GM12874 (cell line): ENCODE measurements at regions not wholly inside any gene's neighbourhood (a gene's known extent, or its start where the extent isn't known, plus 50 kb on each side); places are given as distances from the start of the nearest gene placed in this dataset.

ENCODE experiments used
- CTCF ChIP-seq: IDR thresholded peaks from 2 replicates; pipeline ENCODE4 v1.5.1; 2011; ENCODE audit warnings: low read depth, mild to moderate bottlenecking, control low read depth, low read length, moderate library complexity; ENCODE audit not compliant: insufficient read depth

GRCh38 chr3:64377942-64378341, 152.7 kb upstream of the PRICKLE2 start:
- TF ChIP-seq CTCF: no peak

GRCh38 chr3:64375737-64376136, 150.5 kb upstream of the PRICKLE2 start:
- no peak for TF ChIP-seq CTCF

- TF ChIP-seq CTCF: no peak
Measured at GRCh38 chr3:64369390-64369789, 144.1 kb upstream of the PRICKLE2 start.

GRCh38 chr3:64368257-64369020, 143.2 kb upstream of the PRICKLE2 start:
- TF ChIP-seq CTCF: no peak

GRCh38 chr3:64365877-64366276, 140.6 kb upstream of the PRICKLE2 start:
- no peak for TF ChIP-seq CTCF

- TF ChIP-seq CTCF: no peak
Measured at GRCh38 chr3:64363842-64364241, 138.6 kb upstream of the PRICKLE2 start.

GRCh38 chr3:64361962-64362735, 136.9 kb upstream of the PRICKLE2 start:
- TF ChIP-seq CTCF: no peak
